NCI-H1105 (cell line): ENCODE measurements at regions not wholly inside any gene's neighbourhood (a gene's known extent, or its start where the extent isn't known, plus 50 kb on each side); places are given as distances from the start of the nearest gene placed in this dataset.
"Not testable (repeated sequence)": the region's sequence is repeated elsewhere in the genome, so short reads cannot be mapped to it uniquely, and the experiment has no call there.

Experiments
- DNase-seq: peaks from one replicate; lab custom pipeline; 2025; lab: John Stamatoyannopoulos, UW

DNA sequence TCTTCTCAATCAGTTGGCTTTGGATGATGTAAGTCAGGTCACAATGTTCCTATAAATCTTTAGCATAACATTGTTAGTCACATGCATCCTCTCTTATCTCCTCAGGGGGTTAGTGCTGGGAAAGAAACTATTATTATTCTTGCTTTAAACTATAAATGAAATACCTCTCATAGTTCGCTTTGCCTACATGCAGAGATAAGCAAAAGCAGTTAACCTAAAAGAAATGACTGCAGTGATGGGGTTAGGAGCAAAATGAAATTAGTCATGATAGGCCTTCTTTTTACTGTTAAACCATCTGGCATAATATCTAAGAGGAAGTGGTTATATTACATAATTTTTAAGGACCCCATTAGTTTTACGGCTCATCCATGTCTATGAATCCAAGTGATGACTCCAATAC is 91.7 kb upstream of the IGSF10 start:
- DNase-seq, result no peak

GRCh38 chr3:151550642-151551041 is 89.8 kb upstream of the IGSF10 start:
- DNase-seq, result no peak

DNA sequence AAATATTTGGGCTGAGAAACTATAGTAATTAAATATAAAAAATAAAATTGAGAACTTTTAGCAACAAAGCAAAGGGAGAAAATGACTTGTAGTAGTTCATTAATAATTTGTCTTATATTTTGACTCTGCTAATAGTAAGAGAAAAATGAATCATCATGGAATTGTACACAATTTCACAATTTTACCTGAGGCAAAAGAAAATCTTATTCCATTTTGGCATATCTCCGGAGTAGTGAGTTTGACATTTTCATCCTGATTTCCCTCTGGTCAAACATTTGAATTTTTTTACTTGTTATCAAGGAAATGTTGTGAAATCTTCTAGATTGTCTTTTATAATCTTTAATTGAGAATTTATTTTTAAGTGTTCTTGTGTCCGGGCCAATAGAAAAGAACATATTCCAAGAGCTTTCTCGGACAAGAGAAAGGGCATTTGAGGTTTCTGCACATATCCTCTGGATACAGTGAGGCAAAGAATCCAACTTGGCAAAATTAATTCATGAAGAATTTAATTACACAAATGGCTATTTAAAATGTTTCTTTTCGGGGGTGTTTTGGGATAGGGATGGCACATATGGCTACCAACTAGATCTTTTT is 89.3 kb upstream of the IGSF10 start:
- DNase-seq, result no peak

DNA sequence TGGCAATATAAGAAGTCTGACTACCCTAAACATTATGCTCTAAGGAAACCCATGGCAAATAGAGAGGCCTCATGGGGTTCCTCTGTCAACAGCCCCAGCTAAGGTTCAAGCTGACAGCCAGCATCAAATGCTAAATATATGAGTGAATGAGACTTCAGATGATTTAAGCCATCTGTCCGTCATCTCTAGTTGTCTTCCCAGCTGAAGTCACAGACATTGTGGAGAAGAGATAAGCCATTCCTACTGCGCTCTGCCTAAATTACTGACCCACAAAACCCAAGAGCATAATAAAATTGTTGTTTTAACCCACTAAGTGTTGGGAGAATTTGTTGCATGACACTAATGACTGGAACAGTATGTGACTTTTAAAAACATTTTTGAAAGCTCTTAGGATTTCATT is 87.3 kb upstream of the IGSF10 start:
- DNase-seq, result no peak

GRCh38 chr3:151544164-151544548 is 83.3 kb upstream of the IGSF10 start:
- DNase-seq, result no peak

GRCh38 chr3:151541178-151541577 is 80.3 kb upstream of the IGSF10 start:
- no peak for DNase-seq

DNA sequence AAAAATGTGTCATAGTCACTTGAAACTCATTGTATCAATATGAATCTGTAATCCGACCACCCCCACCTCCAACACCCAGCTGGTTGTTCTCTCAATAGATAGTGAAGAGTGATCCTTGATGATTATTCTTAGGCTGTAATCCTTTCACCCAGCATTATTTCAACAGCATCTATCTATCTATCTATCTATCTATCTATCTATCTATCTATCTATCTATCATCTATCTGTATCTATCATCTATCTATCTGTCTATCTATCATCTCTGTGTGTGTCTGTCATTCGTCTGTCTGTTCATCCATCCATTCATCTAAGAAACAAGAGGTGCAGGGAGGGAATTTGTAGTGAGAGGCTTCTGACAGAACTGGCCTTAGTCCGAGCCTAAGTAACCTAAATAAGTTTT is 78.7 kb upstream of the IGSF10 start:
- DNase-seq, result no peak

DNA sequence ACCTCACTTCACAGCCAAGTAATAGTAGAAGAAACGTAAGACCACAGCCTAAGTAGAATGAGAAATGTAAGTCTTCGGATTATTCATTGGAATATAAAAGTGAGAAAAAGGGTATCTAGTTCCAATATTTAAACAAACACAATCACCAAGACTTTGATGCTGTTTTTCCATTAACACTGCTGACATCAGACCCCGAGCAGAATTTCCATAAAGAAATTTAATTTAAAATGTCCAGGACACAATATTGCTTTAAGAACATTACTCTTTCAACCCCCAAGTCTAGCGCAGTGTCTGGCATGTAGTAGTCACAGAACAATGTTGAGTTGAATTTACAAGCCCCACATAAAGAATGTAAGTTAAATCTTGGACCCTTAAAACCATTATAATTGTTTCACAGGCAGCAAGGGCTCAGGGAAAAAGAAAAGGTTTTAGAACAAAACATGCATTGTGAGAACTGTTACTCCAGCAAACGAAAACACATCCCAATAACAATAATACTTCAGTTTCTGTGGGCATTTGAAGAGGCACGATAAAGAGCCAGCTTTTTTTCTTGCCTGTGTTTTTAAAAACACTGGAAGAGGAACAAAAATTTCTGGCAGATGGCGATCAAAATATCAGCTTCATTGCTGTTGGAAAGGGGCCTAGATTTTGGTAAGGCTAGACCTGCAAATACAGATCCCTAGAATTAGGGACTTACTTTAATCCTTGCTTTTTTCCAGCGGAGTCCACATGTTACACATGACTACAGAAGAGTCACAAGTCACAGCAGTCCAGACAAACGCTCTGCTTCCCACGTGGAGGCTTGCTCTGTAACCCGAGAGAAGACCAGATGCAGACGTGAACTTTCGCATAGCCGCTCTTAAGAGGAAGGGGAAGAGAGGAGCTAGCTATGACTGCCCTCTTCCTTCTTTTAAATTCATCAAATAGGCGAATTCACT is 77.9 kb upstream of the IGSF10 start:
- DNase-seq, result no peak

- no peak for DNase-seq
Observed at GRCh38 chr3:151537726-151538125, 76.9 kb upstream of the IGSF10 start.

DNA sequence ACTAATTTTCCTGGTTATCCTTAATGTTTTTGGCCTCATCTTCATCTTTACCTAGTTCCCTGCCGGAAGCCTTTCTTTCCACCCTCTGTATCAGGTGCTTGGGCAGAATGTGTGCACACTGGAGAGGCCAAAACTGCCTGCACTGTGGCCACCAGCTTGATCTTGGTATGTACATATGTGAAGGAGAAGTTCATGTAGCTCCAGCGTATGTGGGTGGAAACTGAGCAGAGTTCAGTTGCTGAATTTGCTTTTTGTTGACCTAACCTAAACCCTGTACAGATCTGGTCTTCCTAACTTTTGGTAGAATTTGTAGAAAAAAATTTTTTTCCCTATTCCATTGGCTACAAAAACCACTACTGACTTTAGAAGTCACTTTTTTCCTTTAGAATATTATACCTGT is 65.9 kb upstream of the IGSF10 start:
- DNase-seq, result no peak

DNA sequence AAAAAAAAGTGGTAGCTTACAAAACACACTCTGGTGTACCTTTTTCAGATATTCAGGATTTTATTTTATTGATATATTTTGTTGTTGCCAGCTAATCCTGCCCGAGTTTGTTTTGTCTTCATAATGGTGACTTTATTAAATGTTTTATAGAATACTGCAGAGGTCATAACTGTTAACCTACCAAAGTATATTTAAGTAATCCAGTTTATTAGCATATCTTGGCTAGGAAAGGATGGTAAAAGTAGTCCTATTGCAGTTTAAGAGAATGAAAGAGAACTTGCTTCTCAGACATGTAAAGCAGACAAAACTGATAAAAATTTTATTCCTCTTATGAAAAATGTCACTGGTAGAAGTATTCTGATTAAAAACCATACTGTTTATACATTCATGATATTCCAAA is 59.2 kb upstream of the IGSF10 start:
- no peak for DNase-seq

DNA sequence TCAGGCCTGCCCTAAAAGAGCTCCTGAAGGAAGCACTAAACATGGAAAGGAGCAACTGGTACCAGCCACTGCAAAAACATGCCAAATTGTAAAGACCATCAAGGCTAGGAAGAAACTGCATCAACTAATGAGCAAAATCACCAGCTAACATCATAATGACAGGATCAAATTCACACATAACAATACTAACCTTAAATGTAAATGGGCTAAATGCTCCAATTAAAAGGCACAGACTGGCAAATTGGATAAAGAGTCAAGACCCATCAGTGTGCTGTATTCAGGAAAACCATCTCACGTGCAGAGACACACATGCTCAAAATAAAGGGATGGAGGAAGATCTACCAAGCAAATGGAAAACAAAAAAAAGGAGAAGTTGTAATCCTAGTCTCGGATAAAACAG is 50.6 kb upstream of the IGSF10 start:
- not testable (repeated sequence) for DNase-seq
